ENCODE measurements at regions not wholly inside any gene's neighbourhood (a gene's known extent, or its start where the extent isn't known, plus 50 kb on each side); places are given as distances from the start of the nearest gene placed in this dataset.
"Not testable (repeated sequence)": the region's sequence is repeated elsewhere in the genome, so short reads cannot be mapped to it uniquely, and the experiment has no call there.

- Histone ChIP-seq H3K27me3 (ENCODE audit: control insufficient read depth, insufficient read depth, low read length) (no peaks in the 10 kb centered on the region), H3K9ac (ENCODE audit: low read depth, low read length) (no peak overlapping the region), H3K4me3 (ENCODE audit: low read depth, low read length) (no peak overlapping the region), H3K4me1 (ENCODE audit: control insufficient read depth, insufficient read depth, low read length) (no peaks in the 10 kb centered on the region), H3K9me3 (ENCODE audit: control insufficient read depth, insufficient read depth, low read length) (no peaks in the 10 kb centered on the region), H3K36me3 (ENCODE audit: control insufficient read depth, insufficient read depth, low read length) (no peaks in the 10 kb centered on the region)
Measured at GRCh38 chr2:226300196-226300886, 499.3 kb downstream of the IRS1 start.

- H3K9me3 ChIP-seq (ENCODE audit: control insufficient read depth, insufficient read depth, low read length), result no peaks in the 10 kb centered on the region
- no peaks in the 10 kb centered on the region for H3K4me1 ChIP-seq (ENCODE audit: control insufficient read depth, insufficient read depth, low read length)
- no peaks in the 10 kb centered on the region for H3K36me3 ChIP-seq (ENCODE audit: control insufficient read depth, insufficient read depth, low read length)
- H3K4me3 ChIP-seq (ENCODE audit: low read depth, low read length), result no peak overlapping the region
- no peaks in the 10 kb centered on the region for H3K27me3 ChIP-seq (ENCODE audit: control insufficient read depth, insufficient read depth, low read length)
- no peak overlapping the region for H3K9ac ChIP-seq (ENCODE audit: low read depth, low read length)
Measured at GRCh38 chr2:226299771-226300170, 499.8 kb downstream of the IRS1 start.

GRCh38 chr2:226295681-226296080, 503.9 kb downstream of the IRS1 start:
- Histone ChIP-seq H3K4me1 (ENCODE audit: control insufficient read depth, insufficient read depth, low read length) (no peaks in the 10 kb centered on the region), H3K27me3 (ENCODE audit: control insufficient read depth, insufficient read depth, low read length) (no peaks in the 10 kb centered on the region), H3K36me3 (ENCODE audit: control insufficient read depth, insufficient read depth, low read length) (no peaks in the 10 kb centered on the region), H3K9ac (ENCODE audit: low read depth, low read length) (no peak overlapping the region), H3K4me3 (ENCODE audit: low read depth, low read length) (no peak overlapping the region), H3K9me3 (ENCODE audit: control insufficient read depth, insufficient read depth, low read length) (no peaks in the 10 kb centered on the region)

- no peak overlapping the region for H3K9ac ChIP-seq (ENCODE audit: low read depth, low read length)
- no peaks in the 10 kb centered on the region for H3K4me1 ChIP-seq (ENCODE audit: control insufficient read depth, insufficient read depth, low read length)
- no peak overlapping the region for H3K4me3 ChIP-seq (ENCODE audit: low read depth, low read length)
- no peaks in the 10 kb centered on the region for H3K27me3 ChIP-seq (ENCODE audit: control insufficient read depth, insufficient read depth, low read length)
- H3K9me3 ChIP-seq (ENCODE audit: control insufficient read depth, insufficient read depth, low read length), result no peaks in the 10 kb centered on the region
- no peaks in the 10 kb centered on the region for H3K36me3 ChIP-seq (ENCODE audit: control insufficient read depth, insufficient read depth, low read length)
Measured at GRCh38 chr2:226295123-226295522, 504.5 kb downstream of the IRS1 start.

GRCh38 chr2:226291281-226291680, 508.3 kb downstream of the IRS1 start:
- not testable (repeated sequence) for H3K9ac ChIP-seq (ENCODE audit: low read depth, low read length); H3K36me3 ChIP-seq (ENCODE audit: control insufficient read depth, insufficient read depth, low read length); H3K4me1 ChIP-seq (ENCODE audit: control insufficient read depth, insufficient read depth, low read length); H3K27me3 ChIP-seq (ENCODE audit: control insufficient read depth, insufficient read depth, low read length); H3K9me3 ChIP-seq (ENCODE audit: control insufficient read depth, insufficient read depth, low read length); H3K4me3 ChIP-seq (ENCODE audit: low read depth, low read length)

- H3K9me3 ChIP-seq (ENCODE audit: control insufficient read depth, insufficient read depth, low read length), result no peaks in the 10 kb centered on the region
- no peaks in the 10 kb centered on the region for H3K36me3 ChIP-seq (ENCODE audit: control insufficient read depth, insufficient read depth, low read length)
- no peak overlapping the region for H3K9ac ChIP-seq (ENCODE audit: low read depth, low read length)
Measured at GRCh38 chr2:226286916-226287315, 512.7 kb downstream of the IRS1 start.

GRCh38 chr2:226283796-226284195, 515.8 kb downstream of the IRS1 start:
- no peak overlapping the region for H3K9ac ChIP-seq (ENCODE audit: low read depth, low read length)
- H3K9me3 ChIP-seq (ENCODE audit: control insufficient read depth, insufficient read depth, low read length), result no peaks in the 10 kb centered on the region
- H3K4me3 ChIP-seq (ENCODE audit: low read depth, low read length), result no peak overlapping the region
- no peaks in the 10 kb centered on the region for H3K27me3 ChIP-seq (ENCODE audit: control insufficient read depth, insufficient read depth, low read length)
- no peaks in the 10 kb centered on the region for H3K36me3 ChIP-seq (ENCODE audit: control insufficient read depth, insufficient read depth, low read length)
- H3K4me1 ChIP-seq (ENCODE audit: control insufficient read depth, insufficient read depth, low read length), result no peaks in the 10 kb centered on the region

More at GRCh38 chr2:226286916-226287315, 512.7 kb downstream of the IRS1 start:
- H3K4me1 ChIP-seq (ENCODE audit: control insufficient read depth, insufficient read depth, low read length), result no peaks in the 10 kb centered on the region
- no peaks in the 10 kb centered on the region for H3K27me3 ChIP-seq (ENCODE audit: control insufficient read depth, insufficient read depth, low read length)
- H3K4me3 ChIP-seq (ENCODE audit: low read depth, low read length), result no peak overlapping the region

GRCh38 chr2:226282151-226282550, 517.5 kb downstream of the IRS1 start:
- Histone ChIP-seq H3K9me3 (ENCODE audit: control insufficient read depth, insufficient read depth, low read length) (no peaks in the 10 kb centered on the region), H3K27me3 (ENCODE audit: control insufficient read depth, insufficient read depth, low read length) (no peaks in the 10 kb centered on the region), H3K4me3 (ENCODE audit: low read depth, low read length) (no peak overlapping the region), H3K9ac (ENCODE audit: low read depth, low read length) (no peak overlapping the region), H3K36me3 (ENCODE audit: control insufficient read depth, insufficient read depth, low read length) (no peaks in the 10 kb centered on the region), H3K4me1 (ENCODE audit: control insufficient read depth, insufficient read depth, low read length) (no peaks in the 10 kb centered on the region)

- not testable (repeated sequence) for H3K4me3 ChIP-seq (ENCODE audit: low read depth, low read length); H3K27me3 ChIP-seq (ENCODE audit: control insufficient read depth, insufficient read depth, low read length); H3K9me3 ChIP-seq (ENCODE audit: control insufficient read depth, insufficient read depth, low read length); H3K9ac ChIP-seq (ENCODE audit: low read depth, low read length); H3K4me1 ChIP-seq (ENCODE audit: control insufficient read depth, insufficient read depth, low read length); H3K36me3 ChIP-seq (ENCODE audit: control insufficient read depth, insufficient read depth, low read length)
Measured at GRCh38 chr2:226280136-226280535, 519.5 kb downstream of the IRS1 start.

GRCh38 chr2:226275215-226275614, 524.4 kb downstream of the IRS1 start:
- no peaks in the 10 kb centered on the region for H3K36me3 ChIP-seq (ENCODE audit: control insufficient read depth, insufficient read depth, low read length)
- H3K4me3 ChIP-seq (ENCODE audit: low read depth, low read length), result no peak overlapping the region
- no peak overlapping the region for H3K9ac ChIP-seq (ENCODE audit: low read depth, low read length)
- no peaks in the 10 kb centered on the region for H3K4me1 ChIP-seq (ENCODE audit: control insufficient read depth, insufficient read depth, low read length)
- no peaks in the 10 kb centered on the region for H3K27me3 ChIP-seq (ENCODE audit: control insufficient read depth, insufficient read depth, low read length)
- no peaks in the 10 kb centered on the region for H3K9me3 ChIP-seq (ENCODE audit: control insufficient read depth, insufficient read depth, low read length)

GRCh38 chr2:226274143-226274542, 525.5 kb downstream of the IRS1 start:
- H3K4me1 ChIP-seq (ENCODE audit: control insufficient read depth, insufficient read depth, low read length), result no peaks in the 10 kb centered on the region
- no peaks in the 10 kb centered on the region for H3K36me3 ChIP-seq (ENCODE audit: control insufficient read depth, insufficient read depth, low read length)
- H3K9ac ChIP-seq (ENCODE audit: low read depth, low read length), result no peak overlapping the region
- H3K9me3 ChIP-seq (ENCODE audit: control insufficient read depth, insufficient read depth, low read length), result no peaks in the 10 kb centered on the region
- no peaks in the 10 kb centered on the region for H3K27me3 ChIP-seq (ENCODE audit: control insufficient read depth, insufficient read depth, low read length)
- H3K4me3 ChIP-seq (ENCODE audit: low read depth, low read length), result no peak overlapping the region

GRCh38 chr2:226273440-226273839, 526.2 kb downstream of the IRS1 start:
- Histone ChIP-seq H3K4me3 (ENCODE audit: low read depth, low read length) (no peak overlapping the region), H3K27me3 (ENCODE audit: control insufficient read depth, insufficient read depth, low read length) (no peaks in the 10 kb centered on the region), H3K4me1 (ENCODE audit: control insufficient read depth, insufficient read depth, low read length) (no peaks in the 10 kb centered on the region), H3K36me3 (ENCODE audit: control insufficient read depth, insufficient read depth, low read length) (no peaks in the 10 kb centered on the region), H3K9ac (ENCODE audit: low read depth, low read length) (no peak overlapping the region), H3K9me3 (ENCODE audit: control insufficient read depth, insufficient read depth, low read length) (no peaks in the 10 kb centered on the region)

All from iPS-15b (cell line).